Fibroblast of the aortic adventitia (primary cell): ENCODE measurements at regions not wholly inside any gene's neighbourhood (a gene's known extent, or its start where the extent isn't known, plus 50 kb on each side); places are given as distances from the start of the nearest gene placed in this dataset.
"Not testable (repeated sequence)": the region's sequence is repeated elsewhere in the genome, so short reads cannot be mapped to it uniquely, and the experiment has no call there.

Experiments used
- DNase-seq: peaks from one replicate; pipeline ENCODE4 v3.0.0-alpha.2; 2010; ENCODE audit warnings: low read depth
- H3K4me3 ChIP-seq: 2 replicates; pipeline ENCODE4 v1.5.1; 2011; ENCODE audit warnings: low read depth, mild to moderate bottlenecking, control low read depth, low read length, moderate library complexity
- TF ChIP-seq, protein P1 (sequence below): IDR thresholded peaks from 2 replicates; pipeline ENCODE4 v1.5.1; 2011; ENCODE audit warnings: mild to moderate bottlenecking, low read length, control low read depth, inconsistent platforms; ENCODE audit not compliant: insufficient read depth

DNA sequence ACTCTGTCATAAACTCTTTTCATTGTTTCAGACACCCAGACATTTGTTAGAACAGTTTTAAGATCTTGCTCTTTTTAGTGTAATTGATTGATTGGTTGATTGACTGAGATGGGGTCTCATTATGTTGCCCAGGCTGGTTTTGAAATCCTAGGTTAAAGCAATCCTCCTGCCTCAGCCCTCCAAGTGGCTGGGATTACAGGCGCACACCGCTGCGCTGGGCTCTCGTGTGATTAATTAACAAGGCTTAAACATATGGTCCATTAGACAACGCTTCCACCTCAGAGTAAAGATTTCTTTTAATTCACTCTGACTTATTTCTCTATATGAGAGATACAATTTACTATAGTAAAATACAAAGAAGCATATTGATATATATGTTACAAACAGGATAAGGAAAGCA lies 114.0 kb upstream of the C2CD4B start:
- TF ChIP-seq, protein P1, sequence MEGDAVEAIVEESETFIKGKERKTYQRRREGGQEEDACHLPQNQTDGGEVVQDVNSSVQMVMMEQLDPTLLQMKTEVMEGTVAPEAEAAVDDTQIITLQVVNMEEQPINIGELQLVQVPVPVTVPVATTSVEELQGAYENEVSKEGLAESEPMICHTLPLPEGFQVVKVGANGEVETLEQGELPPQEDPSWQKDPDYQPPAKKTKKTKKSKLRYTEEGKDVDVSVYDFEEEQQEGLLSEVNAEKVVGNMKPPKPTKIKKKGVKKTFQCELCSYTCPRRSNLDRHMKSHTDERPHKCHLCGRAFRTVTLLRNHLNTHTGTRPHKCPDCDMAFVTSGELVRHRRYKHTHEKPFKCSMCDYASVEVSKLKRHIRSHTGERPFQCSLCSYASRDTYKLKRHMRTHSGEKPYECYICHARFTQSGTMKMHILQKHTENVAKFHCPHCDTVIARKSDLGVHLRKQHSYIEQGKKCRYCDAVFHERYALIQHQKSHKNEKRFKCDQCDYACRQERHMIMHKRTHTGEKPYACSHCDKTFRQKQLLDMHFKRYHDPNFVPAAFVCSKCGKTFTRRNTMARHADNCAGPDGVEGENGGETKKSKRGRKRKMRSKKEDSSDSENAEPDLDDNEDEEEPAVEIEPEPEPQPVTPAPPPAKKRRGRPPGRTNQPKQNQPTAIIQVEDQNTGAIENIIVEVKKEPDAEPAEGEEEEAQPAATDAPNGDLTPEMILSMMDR: no peak
- no peak overlapping the region for H3K4me3 ChIP-seq
- DNase-seq: no peak

DNA sequence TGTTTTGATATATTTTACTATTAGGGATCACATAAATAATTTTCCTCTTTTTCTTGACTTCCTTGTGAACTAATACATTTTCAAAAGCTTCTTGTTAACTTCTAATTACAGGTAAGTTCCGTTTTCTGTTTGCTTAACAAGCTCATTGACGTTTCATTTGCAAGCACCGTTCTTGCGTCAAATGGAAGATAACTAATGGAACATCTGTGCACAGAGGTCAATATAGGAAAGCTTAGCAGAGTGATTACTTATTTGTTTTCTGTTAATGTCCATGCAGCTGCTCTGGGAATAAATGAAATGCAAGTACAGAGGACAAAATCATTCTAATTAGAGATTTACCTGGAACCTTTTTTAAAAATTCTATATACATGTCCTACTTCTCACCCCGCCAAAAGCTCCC lies 115.5 kb upstream of the C2CD4B start:
- no peak overlapping the region for H3K4me3 ChIP-seq
- DNase-seq: no peak
- TF ChIP-seq, protein P1: no peak

DNA sequence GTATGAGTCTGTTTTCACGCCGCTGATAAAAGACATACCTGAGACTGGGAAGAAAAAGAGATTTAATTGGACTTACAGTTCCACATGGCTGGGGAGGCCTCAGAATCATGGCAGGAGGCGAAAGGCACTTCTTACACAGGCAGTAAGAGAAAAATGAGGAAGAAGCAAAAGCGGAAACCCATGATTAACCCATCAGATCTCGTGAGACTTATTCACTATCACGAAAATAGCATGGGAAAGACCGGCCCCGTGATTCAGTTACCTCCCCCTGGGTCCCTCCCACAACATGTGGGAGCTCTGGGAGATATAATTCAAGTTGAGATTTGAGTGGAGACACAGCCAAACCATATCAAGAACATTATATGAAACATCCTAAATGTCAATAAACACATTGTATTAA lies 116.7 kb upstream of the C2CD4B start:
- not testable (repeated sequence) for H3K4me3 ChIP-seq, DNase-seq

DNA sequence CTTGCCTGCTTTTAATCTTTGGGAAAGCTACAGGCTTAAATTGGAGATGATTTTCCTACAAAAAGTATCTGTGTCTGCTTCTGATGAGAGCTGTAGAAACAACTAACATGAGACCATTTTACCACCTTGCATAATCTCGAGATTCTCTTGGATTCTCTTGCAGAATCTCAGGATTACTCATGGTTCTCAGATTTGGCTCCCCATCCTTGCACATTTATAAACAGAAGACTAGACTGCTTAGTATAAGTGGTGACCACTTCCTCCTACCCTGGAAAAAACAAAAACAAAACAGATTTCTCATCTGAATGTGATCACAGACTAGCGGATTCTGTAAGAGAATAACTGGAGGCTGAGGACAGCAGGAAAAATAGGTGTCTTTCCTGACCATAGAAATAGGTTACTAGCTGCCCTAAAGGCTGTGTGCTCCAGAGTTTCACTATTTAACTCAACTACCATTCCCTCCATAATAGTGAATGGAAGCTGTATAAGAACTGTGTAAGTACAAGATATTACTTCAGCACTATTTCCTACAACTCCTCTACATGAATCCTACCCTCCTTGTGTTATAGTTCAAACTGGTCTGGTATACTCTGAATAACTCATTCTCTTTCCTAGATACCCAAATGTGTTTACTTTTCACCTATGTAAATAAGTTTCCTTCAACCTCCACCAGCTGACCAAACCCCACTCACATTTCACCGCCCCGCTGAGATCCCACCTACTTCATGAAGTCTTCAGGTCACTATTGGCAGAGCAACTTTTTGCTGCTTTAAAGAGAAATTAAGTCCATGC lies 122.2 kb upstream of the C2CD4B start:
- DNase-seq: no peak
- H3K4me3 ChIP-seq: no peak overlapping the region
- TF ChIP-seq, protein P1: no peak

DNA sequence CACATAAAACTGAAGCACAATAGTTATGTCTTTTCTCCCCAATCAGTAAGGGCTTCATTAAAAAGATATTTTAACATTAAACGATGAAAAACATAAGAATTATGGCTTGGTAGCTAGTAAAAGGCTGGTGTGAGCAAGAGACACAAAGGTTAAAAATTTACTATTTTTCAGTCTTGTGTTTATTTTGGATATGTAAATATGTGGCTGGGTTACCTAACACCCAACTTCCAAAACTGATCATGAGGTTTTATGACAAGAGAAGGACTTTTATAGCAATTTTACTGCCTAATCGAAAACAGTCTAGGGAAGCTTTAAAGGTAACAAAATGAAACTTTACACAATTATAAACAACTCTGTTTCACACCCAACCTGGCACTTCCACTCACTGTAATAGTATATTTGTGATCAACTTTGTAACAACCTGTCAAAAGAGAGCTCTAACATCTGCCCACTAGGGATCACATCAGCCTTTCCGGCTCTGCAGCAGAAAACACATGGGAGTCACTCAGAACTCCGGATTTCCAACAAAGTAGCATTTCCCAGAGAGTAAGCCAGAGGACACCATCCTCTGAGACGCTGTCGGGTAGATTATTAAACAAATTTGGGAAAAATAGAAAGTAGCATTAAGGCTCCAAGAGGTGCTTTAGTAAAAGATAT lies 123.4 kb upstream of the C2CD4B start:
- H3K4me3 ChIP-seq: no peak overlapping the region
- no peak for DNase-seq
- TF ChIP-seq, protein P1: no peak

DNA sequence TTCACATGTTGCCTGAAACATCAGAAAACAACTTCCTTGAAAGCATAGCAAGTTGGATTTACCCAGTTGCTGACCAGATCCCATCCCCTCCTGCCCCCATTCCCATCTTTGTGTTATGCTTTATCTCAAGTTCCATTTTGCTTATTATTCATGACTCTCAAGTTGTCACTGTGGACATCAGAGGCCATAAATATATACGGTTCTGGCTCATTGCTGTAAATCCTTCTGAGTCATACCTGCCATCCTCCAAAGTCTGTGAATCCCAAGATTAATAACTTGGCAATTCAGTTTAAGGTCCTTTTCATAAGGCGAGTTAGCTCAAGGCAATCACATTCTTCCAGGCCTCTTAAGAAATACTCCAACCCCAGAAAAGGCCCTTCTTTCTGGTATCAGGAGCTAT lies 126.2 kb upstream of the C2CD4B start:
- DNase-seq: no peak
- H3K4me3 ChIP-seq: no peak overlapping the region
- TF ChIP-seq, protein P1: no peak

DNA sequence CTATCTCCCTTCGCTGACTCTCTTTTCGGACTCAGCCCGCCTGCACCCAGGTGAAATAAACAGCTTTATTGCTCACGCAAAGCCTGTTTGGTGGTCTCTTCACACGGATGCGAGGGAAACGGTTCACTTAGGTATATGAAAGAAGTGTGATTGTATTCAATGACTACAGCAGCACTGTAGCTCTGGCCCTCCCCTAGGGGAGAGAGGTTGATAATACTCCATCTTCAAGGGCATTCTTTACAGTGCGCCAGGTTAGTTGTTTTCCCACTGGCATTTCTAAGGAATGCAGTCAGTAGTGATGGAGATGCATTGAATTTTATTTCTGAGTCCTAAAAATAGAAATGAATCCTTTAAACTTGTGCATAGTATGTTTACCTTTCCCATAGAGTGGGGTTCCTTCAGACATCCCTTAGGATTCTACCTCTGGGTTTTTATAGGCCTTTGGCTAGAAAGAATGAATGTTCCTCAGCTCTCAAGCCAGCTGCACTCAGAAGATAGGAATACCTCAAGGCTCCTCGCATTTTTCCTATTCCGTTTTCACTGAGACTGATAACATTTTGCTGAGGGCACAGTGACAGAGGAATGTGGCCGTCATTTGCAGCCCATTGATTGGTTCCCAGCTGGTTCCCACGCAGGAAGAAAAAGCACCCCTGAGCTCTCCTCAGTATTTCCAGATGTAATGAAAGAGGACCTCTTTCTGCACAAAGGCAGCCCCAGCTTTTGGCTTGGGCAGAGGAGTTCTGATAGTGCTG lies 131.8 kb upstream of the C2CD4B start:
- DNase-seq: no peak
- TF ChIP-seq, protein P1: no peak
- H3K4me3 ChIP-seq: no peak overlapping the region
